Heart right ventricle (tissue), 16 donors: ENCODE measurements at regions not wholly inside any gene's neighbourhood (a gene's known extent, or its start where the extent isn't known, plus 50 kb on each side); places are given as distances from the start of the nearest gene placed in this dataset.

ENCODE experiments used
- ATAC-seq, 8 donors: fragments of 200-7000 bp; cut with Tn5 transposase; one replicate each; pipeline ENCODE4 v1.9.1; 2020; ENCODE audit warnings: mild to moderate bottlenecking in 8 of 8, moderate library complexity in 8 of 8, moderate number of reproducible peaks in 1 of 8
- DNase-seq, 2 donors: peaks; one replicate each; pipeline ENCODE4 v3.0.0-alpha.2; 2020
- H3K27ac ChIP-seq, 10 donors: fragments of 200-600 bp; sonication (generic) in 2 of 10; one replicate each; pipeline versions ENCODE4 v1.5.0 to v1.8.0; 2020 to 2022; ENCODE audit warnings: mild to moderate bottlenecking in 3 of 10
- H3K27me3 ChIP-seq, 7 donors: fragments of 200-600 bp; one replicate each; pipeline ENCODE4 v1.8.0; 2021 to 2022; ENCODE audit warnings: mild to moderate bottlenecking in 2 of 7
- H3K36me3 ChIP-seq, 9 donors: fragments of 200-600 bp; sonication (generic) in 1 of 9; one replicate each; pipeline versions ENCODE4 v1.5.0 to v1.8.0; 2020 to 2022; ENCODE audit warnings: mild to moderate bottlenecking in 2 of 9
- H3K4me1 ChIP-seq, 9 donors: fragments of 200-600 bp; sonication (generic) in 1 of 9; one replicate each; pipeline versions ENCODE4 v1.5.0 to v1.8.0; 2020 to 2022; ENCODE audit warnings: mild to moderate bottlenecking in 4 of 9
- H3K4me3 ChIP-seq, 10 donors: fragments of 200-600 bp; sonication (generic) in 2 of 10; one replicate each; pipeline versions ENCODE4 v1.5.0 to v1.8.0; 2020 to 2022; ENCODE audit warnings: mild to moderate bottlenecking in 7 of 10, moderate library complexity in 2 of 10
- H3K9me3 ChIP-seq, 11 donors: fragments of 200-600 bp in 10 of 11; sonication (generic) in 2 of 11; one replicate each; pipeline versions ENCODE4 v1.5.0 to v1.8.0; 2013 to 2022; ENCODE audit warnings: mild to moderate bottlenecking in 2 of 11, control low read depth in 1 of 11, moderate library complexity in 1 of 11
- CTCF ChIP-seq, 9 donors: fragments of 200-600 bp; sonication (generic) in 2 of 9; IDR thresholded peaks; one replicate each; pipeline versions ENCODE4 v1.5.0 to v1.8.0; 2021 to 2022; ENCODE audit warnings: antibody characterized with exemption in 9 of 9, mild to moderate bottlenecking in 5 of 9, moderate library complexity in 1 of 9
- WGBS, 2 donors: extraction: QIAGEN DNeasy Blood & Tissue Kit; methylation state at CpG; one replicate each; pipeline ENCODE4 v1.1.7; 2013; ENCODE audit warnings: inconsistent platforms in 1 of 2; 5-methylcytosine and 5-hydroxymethylcytosine counted together
- intact Hi-C, 10 donors: fragments of 100-400 bp; cut with DNase I; formaldehyde crosslinking; loops; one replicate each; pipeline versions ENCODE4 v1.11.1 to v1.14.2; 2022
- donor health status: Arrhythmogenic right ventricular cardiomyopathy.
- donor health status: ischemic (EF 13 %, LVEDD 7.1; RV severe dilation, severe dysfunction).
- donor health status: healthy with polysubstance abuse.
- donor health status: DM: no; HTN: yes; CAD: no.
- donor health status: DM: no; HTN: no; CAD: no.
- donor health status: ischemic (EF 25% LVEDD 6.9; RV normal size, moderate dysfunction).
- donor health status: ischemic (EF 25% LVEDD 5.7; RV mildly dilated, moderate dysfunction).
- donor health status: healthy.
- donor health status: DM: yes; HTN: yes; CAD: no.
- donor health status: Ischemic cardiomyopathy.
- donor health status: ischemic (EF 35%, LVEDD 5.7; RV mildly dilated, moderate dysfunction).
- donor health status: nonischemic (EF 11% LVEDD 7.7; RV severe dilation, severe dysfunction).
- donor health status: DM: yes; HTN: yes; CAD: no.
- donor health status: PGD.
- donor health status: ischemic (EF 29% LVEDD 5.4; RV normal size, mild dysfunction).
- donor health status: nonischemic (EF 23%, LVEDD 6.1; RV moderate dilation, normal function).

GRCh38 chr4:136097676-136098075 is 1434.6 kb downstream of the PCDH18 start:
- Histone ChIP-seq H3K36me3 (no peaks in the 10 kb centered on the region), H3K4me3 (no peak overlapping the region), H3K27me3 (no peaks in the 10 kb centered on the region), H3K4me1 (no peaks in the 10 kb centered on the region), H3K9me3 (peaks cover 0 to 4% (median 0%) of the 10 kb centered on the region in 11 donors), H3K27ac (no peak overlapping the region)
- DNase-seq (no peak), ATAC-seq (no peak)
- 85 to 87% methylated on average over 4 of the region's 4 CpGs for WGBS, 2 donors
- intact Hi-C loops, result no loop called here
- TF ChIP-seq CTCF (IDR thresholded peaks at IDR 0.05), result no peak

- intact Hi-C loops, result no loop called here
- Histone ChIP-seq H3K27ac (no peak overlapping the region), H3K36me3 (no peaks in the 10 kb centered on the region), H3K27me3 (no peaks in the 10 kb centered on the region), H3K4me1 (no peaks in the 10 kb centered on the region), H3K9me3 (no peaks in the 10 kb centered on the region), H3K4me3 (no peak overlapping the region)
- DNase-seq (no peak), ATAC-seq (no peak)
- no peak for TF ChIP-seq CTCF (IDR thresholded peaks at IDR 0.05)
- 89 to 93% methylated on average over 4 of the region's 4 CpGs for WGBS, 2 donors
Measured at GRCh38 chr4:136088211-136088867, 1444.0 kb downstream of the PCDH18 start.

GRCh38 chr4:136078976-136079375 is 1453.3 kb downstream of the PCDH18 start:
- no peak for TF ChIP-seq CTCF (IDR thresholded peaks at IDR 0.05)
- DNase-seq, result no peak
- intact Hi-C loops, result no loop called here
- 11 to 20% methylated on average over 1 of the region's 1 CpG for WGBS, 2 donors
- Histone ChIP-seq H3K4me3 (no peak overlapping the region), H3K27ac (no peak overlapping the region), H3K36me3 (no peaks in the 10 kb centered on the region), H3K27me3 (no peaks in the 10 kb centered on the region), H3K4me1 (no peaks in the 10 kb centered on the region), H3K9me3 (no peaks in the 10 kb centered on the region)
- no peak for ATAC-seq

GRCh38 chr4:136056748-136057147 is 1475.5 kb downstream of the PCDH18 start:
- Histone ChIP-seq H3K4me3 (no peak overlapping the region), H3K27ac (no peak overlapping the region), H3K9me3 (no peaks in the 10 kb centered on the region), H3K27me3 (no peaks in the 10 kb centered on the region), H3K4me1 (no peaks in the 10 kb centered on the region), H3K36me3 (no peaks in the 10 kb centered on the region)
- DNase-seq (no peak), ATAC-seq (no peak)
- intact Hi-C loops, result no loop called here
- TF ChIP-seq CTCF (IDR thresholded peaks at IDR 0.05), result no peak
- WGBS, 2 donors, result 48 to 63% methylated on average over 7 of the region's 7 CpGs
